ENCODE measurements at regions not wholly inside any gene's neighbourhood (a gene's known extent, or its start where the extent isn't known, plus 50 kb on each side); places are given as distances from the start of the nearest gene placed in this dataset.
"Not testable (repeated sequence)": the region's sequence is repeated elsewhere in the genome, so short reads cannot be mapped to it uniquely, and the experiment has no call there.

GRCh38 chr22:49396817-49397216, 430.9 kb downstream of the BRD1 start:
- Histone ChIP-seq H3K4me1 (ENCODE audit: control insufficient read depth in 2 of 2, insufficient read depth in 2 of 2, low read length in 2 of 2) (no peaks in the 10 kb centered on the region), H3K9ac (ENCODE audit: low read length) (no peak overlapping the region), H3K36me3 (replicated peaks in 1 of 2; ENCODE audit: control extremely low read depth in 1 of 2, control insufficient read depth in 1 of 2, extremely low read depth in 1 of 2, insufficient read depth in 2 of 2, low read length in 1 of 2) (no peaks in the 10 kb centered on the region), H4K20me1 (ENCODE audit: control insufficient read depth, insufficient read depth, low read length, poor library complexity, severe bottlenecking) (no peaks in the 10 kb centered on the region), H3K27ac (ENCODE audit: low read length in 2 of 2) (no peak overlapping the region), H3K4me2 (replicated peaks; ENCODE audit: low read depth, low read length, poor library complexity, severe bottlenecking) (no peak overlapping the region), H2AFZ (ENCODE audit: insufficient read depth, low read depth, low read length, poor library complexity, severe bottlenecking) (no peak overlapping the region), H3K9me3 (ENCODE audit: control extremely low read depth in 1 of 3, control insufficient read depth in 2 of 3, insufficient read depth in 1 of 3, low read length in 2 of 3) (peaks cover 0 to 42% (median 0%) of the 10 kb centered on the region in 3 donors), H3K27me3 (replicated peaks in 1 of 4; ENCODE audit: control extremely low read depth in 1 of 4, control insufficient read depth in 3 of 4, insufficient read depth in 4 of 4, low read length in 3 of 4) (no peaks in the 10 kb centered on the region), H3K4me3 (ENCODE audit: control extremely low read depth in 1 of 5, extremely low read depth in 1 of 5, insufficient read depth in 1 of 5, low read depth in 2 of 5, low read length in 4 of 5) (no peak overlapping the region), H3K79me2 (ENCODE audit: control insufficient read depth, insufficient read depth, low read length) (no peaks in the 10 kb centered on the region)
- Mint-ChIP-seq H3K4me1 (no peaks in the 10 kb centered on the region), H3K27me3 (peaks cover 8% of the 10 kb centered on the region), H3K4me3 (no peak overlapping the region), H3K27ac (no peak overlapping the region), H3K9me3 (ENCODE audit: insufficient read depth) (peaks cover 2% of the 10 kb centered on the region)
- intact Hi-C loops (cut with micrococcal nuclease): no loop called here
- ATAC-seq (ENCODE audit: low read depth): no peak
- 88% methylated on average over 11 of the region's 11 CpGs for WGBS (ENCODE audit: insufficient coverage)
- POLR2A ChIA-PET: no interaction called here
- no peak for DNase-seq
- TF ChIP-seq CTCF (IDR thresholded peaks at IDR 0.05): no peak
- no peak for TF ChIP-seq EZH2 (IDR thresholded peaks at IDR 0.05; ENCODE audit: borderline replicate concordance, insufficient read depth, low read depth, low read length, poor library complexity, severe bottlenecking)
- CTCF ChIA-PET: no interaction called here

DNA sequence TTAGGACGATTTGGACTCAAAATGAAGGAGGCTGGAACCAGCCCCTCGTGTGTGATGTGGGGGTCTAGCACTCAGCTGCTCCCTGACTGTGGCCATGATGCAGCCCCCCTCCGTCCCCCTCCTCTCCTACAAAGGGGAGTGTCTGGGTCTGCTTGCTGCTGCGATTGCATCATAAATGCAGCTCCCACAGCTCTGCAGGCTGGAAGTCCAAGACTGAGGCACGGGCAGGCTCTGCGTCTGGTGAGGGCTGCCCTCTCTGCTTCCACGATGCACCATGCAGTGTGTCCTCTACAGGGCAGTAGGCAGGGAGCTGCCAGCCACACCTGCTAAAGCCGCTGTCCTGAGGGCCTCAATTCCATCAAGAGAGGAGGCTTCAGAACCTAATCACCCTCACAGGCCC, 432.1 kb downstream of the BRD1 start:
- Histone ChIP-seq H2AFZ (ENCODE audit: insufficient read depth, low read depth, low read length, poor library complexity, severe bottlenecking) (no peak overlapping the region), H3K36me3 (replicated peaks in 1 of 2; ENCODE audit: control extremely low read depth in 1 of 2, control insufficient read depth in 1 of 2, extremely low read depth in 1 of 2, insufficient read depth in 2 of 2, low read length in 1 of 2) (no peaks in the 10 kb centered on the region), H3K27me3 (replicated peaks in 1 of 4; ENCODE audit: control extremely low read depth in 1 of 4, control insufficient read depth in 3 of 4, insufficient read depth in 4 of 4, low read length in 3 of 4) (no peaks in the 10 kb centered on the region), H3K4me1 (ENCODE audit: control insufficient read depth in 2 of 2, insufficient read depth in 2 of 2, low read length in 2 of 2) (no peaks in the 10 kb centered on the region), H4K20me1 (ENCODE audit: control insufficient read depth, insufficient read depth, low read length, poor library complexity, severe bottlenecking) (no peaks in the 10 kb centered on the region), H3K27ac (ENCODE audit: low read length in 2 of 2) (no peak overlapping the region), H3K4me3 (ENCODE audit: control extremely low read depth in 1 of 5, extremely low read depth in 1 of 5, insufficient read depth in 1 of 5, low read depth in 2 of 5, low read length in 4 of 5) (no peak overlapping the region), H3K79me2 (ENCODE audit: control insufficient read depth, insufficient read depth, low read length) (no peaks in the 10 kb centered on the region), H3K9ac (ENCODE audit: low read length) (no peak overlapping the region), H3K4me2 (replicated peaks; ENCODE audit: low read depth, low read length, poor library complexity, severe bottlenecking) (no peak overlapping the region), H3K9me3 (ENCODE audit: control extremely low read depth in 1 of 3, control insufficient read depth in 2 of 3, insufficient read depth in 1 of 3, low read length in 2 of 3) (peaks cover 0 to 49% (median 0%) of the 10 kb centered on the region in 3 donors)
- DNase-seq (no peak), ATAC-seq (ENCODE audit: low read depth) (no peak)
- Mint-ChIP-seq H3K27me3 (peaks cover 8% of the 10 kb centered on the region), H3K27ac (no peak overlapping the region), H3K4me3 (no peak overlapping the region), H3K4me1 (no peaks in the 10 kb centered on the region), H3K9me3 (ENCODE audit: insufficient read depth) (peaks cover 2% of the 10 kb centered on the region)
- WGBS (ENCODE audit: insufficient coverage): 87% methylated on average over 5 of the region's 8 CpGs
- POLR2A ChIA-PET: no interaction called here
- CTCF ChIA-PET: no interaction called here
- intact Hi-C loops (cut with micrococcal nuclease): no loop called here
- TF ChIP-seq CTCF (IDR thresholded peaks at IDR 0.05): no peak
- TF ChIP-seq EZH2 (IDR thresholded peaks at IDR 0.05; ENCODE audit: borderline replicate concordance, insufficient read depth, low read depth, low read length, poor library complexity, severe bottlenecking): no peak

DNA sequence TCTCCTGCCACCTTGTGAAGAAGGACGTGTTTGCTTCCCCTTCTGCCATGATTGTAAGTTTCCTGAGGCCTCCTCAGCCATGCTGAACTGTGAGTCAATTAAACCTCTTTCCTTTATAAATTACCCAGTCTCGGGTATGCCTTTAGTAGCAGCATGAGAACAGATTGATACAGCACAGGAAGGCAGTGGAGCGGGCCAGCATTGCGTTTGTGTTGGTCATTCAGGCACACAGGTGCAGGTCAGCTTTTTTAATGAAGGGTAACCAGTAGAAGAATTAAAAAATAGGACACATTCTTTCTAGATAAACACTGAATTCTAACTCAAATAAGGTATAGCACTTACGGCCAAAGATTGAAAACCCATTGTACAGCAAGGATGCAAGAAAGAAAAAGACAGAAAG, 432.6 kb downstream of the BRD1 start:
- DNase-seq; H4K20me1 ChIP-seq (ENCODE audit: control insufficient read depth, insufficient read depth, low read length, poor library complexity, severe bottlenecking); H3K27ac ChIP-seq (ENCODE audit: low read length in 2 of 2); CTCF ChIA-PET; H3K9ac ChIP-seq (ENCODE audit: low read length); intact Hi-C loops (cut with micrococcal nuclease); H3K9me3 Mint-ChIP-seq (ENCODE audit: insufficient read depth); H3K4me3 Mint-ChIP-seq; H3K79me2 ChIP-seq (ENCODE audit: control insufficient read depth, insufficient read depth, low read length); H3K4me1 ChIP-seq (ENCODE audit: control insufficient read depth in 2 of 2, insufficient read depth in 2 of 2, low read length in 2 of 2); H3K36me3 ChIP-seq (replicated peaks in 1 of 2; ENCODE audit: control extremely low read depth in 1 of 2, control insufficient read depth in 1 of 2, extremely low read depth in 1 of 2, insufficient read depth in 2 of 2, low read length in 1 of 2); ATAC-seq (ENCODE audit: low read depth); H3K27me3 ChIP-seq (replicated peaks in 1 of 4; ENCODE audit: control extremely low read depth in 1 of 4, control insufficient read depth in 3 of 4, insufficient read depth in 4 of 4, low read length in 3 of 4); H3K4me3 ChIP-seq (ENCODE audit: control extremely low read depth in 1 of 5, extremely low read depth in 1 of 5, insufficient read depth in 1 of 5, low read depth in 2 of 5, low read length in 4 of 5); H2AFZ ChIP-seq (ENCODE audit: insufficient read depth, low read depth, low read length, poor library complexity, severe bottlenecking); H3K27ac Mint-ChIP-seq; POLR2A ChIA-PET; H3K4me2 ChIP-seq (replicated peaks; ENCODE audit: low read depth, low read length, poor library complexity, severe bottlenecking); H3K4me1 Mint-ChIP-seq: not testable (repeated sequence)
- 67% methylated on average over 1 of the region's 5 CpGs for WGBS (ENCODE audit: insufficient coverage)
- peaks cover 0 to 49% (median 0%) of the 10 kb centered on the region in 3 donors for H3K9me3 ChIP-seq (ENCODE audit: control extremely low read depth in 1 of 3, control insufficient read depth in 2 of 3, insufficient read depth in 1 of 3, low read length in 2 of 3)
- peaks cover 12% of the 10 kb centered on the region for H3K27me3 Mint-ChIP-seq
